Naive B cell (primary cell): ENCODE measurements at regions not wholly inside any gene's neighbourhood (a gene's known extent, or its start where the extent isn't known, plus 50 kb on each side); places are given as distances from the start of the nearest gene placed in this dataset.

Source experiments
- ATAC-seq, 2 donors: fragments of 150-1000 bp; cut with Tn5 transposase; 2 replicates each; pipeline ENCODE4 v1.10.0; 2021; ENCODE audit warnings: low read depth in 2 of 2, mild to moderate bottlenecking in 2 of 2, moderate library complexity in 2 of 2
- DNase-seq: peaks from one replicate; pipeline ENCODE4 v3.0.0; 2022
- H3K27ac Mint-ChIP-seq, 6 donors: one replicate each; pipeline ENCODE4 v1.8.0; 2020 to 2022; ENCODE audit warnings: mild to moderate bottlenecking in 6 of 6, mixed read lengths in 6 of 6, moderate library complexity in 5 of 6, inconsistent platforms in 2 of 6
- H3K27me3 Mint-ChIP-seq, 3 donors: one replicate each; pipeline ENCODE4 v1.8.0; 2021 to 2022; ENCODE audit warnings: mixed read lengths in 3 of 3, mild to moderate bottlenecking in 1 of 3
- H3K36me3 Mint-ChIP-seq, 2 donors: one replicate each; pipeline ENCODE4 v1.8.0; 2020 to 2022; ENCODE audit warnings: mixed read lengths in 2 of 2, inconsistent platforms in 1 of 2, mild to moderate bottlenecking in 1 of 2
- H3K4me1 Mint-ChIP-seq, 3 donors: one replicate each; pipeline ENCODE4 v1.8.0; 2020 to 2022; ENCODE audit warnings: mixed read lengths in 3 of 3, inconsistent platforms in 1 of 3, mild to moderate bottlenecking in 1 of 3, moderate library complexity in 1 of 3
- H3K4me3 Mint-ChIP-seq, 8 donors: one replicate each; pipeline ENCODE4 v1.8.0; 2020 to 2022; ENCODE audit warnings: mild to moderate bottlenecking in 8 of 8, mixed read lengths in 8 of 8, moderate library complexity in 8 of 8, inconsistent platforms in 2 of 8
- H3K9me3 Mint-ChIP-seq, 7 donors: one replicate each; pipeline ENCODE4 v1.8.0; 2020 to 2022; ENCODE audit warnings: mixed read lengths in 7 of 7, mild to moderate bottlenecking in 5 of 7, inconsistent platforms in 2 of 7, moderate library complexity in 1 of 7

- peaks cover 14 to 20% (median 17%) of the 10 kb centered on the region in 3 donors for H3K4me1 Mint-ChIP-seq
- H3K27ac Mint-ChIP-seq, result no peak overlapping the region
- DNase-seq, result no peak
- H3K9me3 Mint-ChIP-seq, result peaks cover 0 to 4% (median 0%) of the 10 kb centered on the region in 7 donors
- no peaks in the 10 kb centered on the region for H3K36me3 Mint-ChIP-seq
- peaks cover 46 to 61% (median 50%) of the 10 kb centered on the region in 3 donors for H3K27me3 Mint-ChIP-seq
- no peak for ATAC-seq
- H3K4me3 Mint-ChIP-seq, result no peak overlapping the region
Observed at GRCh38 chr17:77687417-77687816, 271.1 kb upstream of the TNRC6C start.

DNA sequence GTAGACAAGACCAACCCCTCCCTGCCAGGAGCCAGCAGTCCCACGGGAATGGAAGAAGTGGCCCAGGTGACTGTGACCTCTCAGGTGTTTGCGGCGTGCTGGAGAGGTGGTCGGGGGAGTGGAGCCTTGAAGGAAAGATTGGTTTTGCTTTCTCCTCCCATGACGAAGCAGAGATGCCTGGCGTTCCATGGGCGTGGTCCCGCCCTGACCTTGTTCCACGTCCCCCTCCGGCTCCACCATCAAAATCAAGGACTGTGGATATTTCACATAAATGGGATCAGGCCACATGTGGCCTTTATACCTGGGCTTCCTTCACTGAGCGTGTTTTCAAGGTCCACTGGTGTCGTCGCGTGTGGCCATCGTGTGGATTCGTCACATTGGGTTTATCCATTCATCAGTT lies 270.6 kb upstream of the TNRC6C start:
- Mint-ChIP-seq H3K4me3 (no peak overlapping the region), H3K27me3 (peaks cover 47 to 64% (median 54%) of the 10 kb centered on the region in 3 donors)

DNA sequence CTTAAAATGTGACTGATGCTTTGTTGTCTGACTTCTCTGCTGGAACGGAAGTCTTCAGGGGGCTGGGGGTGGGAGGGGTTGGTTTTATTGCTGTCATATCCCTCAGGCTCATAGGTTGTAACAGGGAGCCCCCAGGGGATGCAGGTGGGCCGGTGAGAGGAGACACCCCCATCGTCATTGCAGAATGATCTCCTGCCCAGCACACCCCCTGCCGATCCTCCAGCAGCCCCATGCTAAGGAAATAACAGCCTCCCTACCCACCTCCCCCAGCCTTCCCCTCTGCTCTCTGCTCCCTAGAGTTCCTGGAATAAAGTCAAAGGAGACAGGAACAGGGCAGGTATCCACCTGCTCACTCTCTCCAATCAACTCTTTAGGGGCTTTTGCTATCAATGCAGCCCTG lies 270.1 kb upstream of the TNRC6C start:
- Mint-ChIP-seq H3K9me3 (peaks cover 0 to 4% (median 0%) of the 10 kb centered on the region in 7 donors), H3K27ac (no peak overlapping the region), H3K4me1 (peaks cover 14 to 20% (median 17%) of the 10 kb centered on the region in 3 donors), H3K36me3 (no peaks in the 10 kb centered on the region), H3K27me3 (peaks cover 47 to 68% (median 58%) of the 10 kb centered on the region in 3 donors), H3K4me3 (no peak overlapping the region)
- no peak for ATAC-seq
- DNase-seq, result no peak

More for the DNA sequence above, 270.6 kb upstream of the TNRC6C start:
- Mint-ChIP-seq H3K36me3 (no peaks in the 10 kb centered on the region), H3K9me3 (peaks cover 0 to 4% (median 0%) of the 10 kb centered on the region in 7 donors), H3K4me1 (peaks cover 14 to 20% (median 17%) of the 10 kb centered on the region in 3 donors), H3K27ac (no peak overlapping the region)
- ATAC-seq (no peak), DNase-seq (no peak)

DNA sequence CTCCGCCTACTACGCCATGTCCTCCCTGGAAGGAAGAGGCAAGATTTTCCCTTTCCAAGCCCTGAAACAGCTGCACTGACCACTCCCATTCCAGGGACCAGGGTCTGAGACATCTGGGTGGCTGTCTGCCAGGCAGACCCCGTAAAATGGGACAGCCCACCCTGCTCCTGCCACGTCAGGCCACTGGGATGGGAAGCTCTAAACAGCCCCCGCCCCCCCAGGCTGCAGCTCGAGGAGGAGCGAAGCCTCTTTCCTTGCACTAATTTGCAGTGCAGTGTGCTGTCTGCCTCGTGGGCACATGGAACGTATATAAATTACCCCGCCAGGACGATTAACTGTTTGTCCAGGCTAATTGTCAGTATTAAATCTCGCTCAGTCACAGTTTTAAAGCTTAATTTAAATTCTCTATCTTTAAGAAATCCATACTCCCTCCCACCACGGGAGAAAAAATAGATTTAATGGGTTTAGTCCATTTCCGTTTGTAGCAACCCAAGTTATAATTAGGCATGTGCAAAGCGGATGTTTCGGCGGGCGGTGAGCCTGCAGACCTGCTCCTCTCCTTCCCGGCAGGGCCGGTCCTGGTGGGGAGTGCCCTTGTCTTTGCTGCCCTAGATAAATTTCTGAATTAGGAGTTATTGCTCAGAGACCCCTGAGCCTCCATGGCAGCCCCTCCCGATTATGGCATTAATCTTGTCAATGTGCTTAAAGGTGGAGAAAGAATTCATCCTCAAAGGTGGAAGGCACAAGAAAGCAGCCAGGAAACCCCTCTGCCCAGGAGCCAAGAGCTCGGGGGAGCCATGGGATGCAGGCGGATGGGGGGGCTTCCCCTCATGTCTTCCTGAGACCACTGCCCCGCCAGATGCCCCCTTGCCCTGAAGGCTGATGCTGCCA lies 268.0 kb upstream of the TNRC6C start:
- Mint-ChIP-seq H3K36me3 (no peaks in the 10 kb centered on the region), H3K4me1 (peaks cover 14 to 20% (median 17%) of the 10 kb centered on the region in 3 donors), H3K4me3 (peak overlapping the region; percentile 23 to 89 (median 74)), H3K9me3 (peaks cover 0 to 4% (median 0%) of the 10 kb centered on the region in 7 donors), H3K27me3 (peaks cover 53 to 73% (median 70%) of the 10 kb centered on the region in 3 donors), H3K27ac (peak overlapping the region in 1 of 6 donors; percentile 10)
- ATAC-seq (no peak), DNase-seq (no peak)

- Mint-ChIP-seq H3K27me3 (peaks cover 53 to 73% (median 70%) of the 10 kb centered on the region in 3 donors), H3K4me1 (peaks cover 10 to 20% (median 17%) of the 10 kb centered on the region in 3 donors), H3K36me3 (no peaks in the 10 kb centered on the region), H3K27ac (peak overlapping the region in 2 of 6 donors; percentile 29 to 87), H3K9me3 (no peaks in the 10 kb centered on the region), H3K4me3 (peak overlapping the region; percentile 23 to 89 (median 74))
- ATAC-seq (peak; percentile 56 to 59), DNase-seq (peak; percentile 3)
Observed at GRCh38 chr17:77691216-77692085, 267.1 kb upstream of the TNRC6C start.

DNA sequence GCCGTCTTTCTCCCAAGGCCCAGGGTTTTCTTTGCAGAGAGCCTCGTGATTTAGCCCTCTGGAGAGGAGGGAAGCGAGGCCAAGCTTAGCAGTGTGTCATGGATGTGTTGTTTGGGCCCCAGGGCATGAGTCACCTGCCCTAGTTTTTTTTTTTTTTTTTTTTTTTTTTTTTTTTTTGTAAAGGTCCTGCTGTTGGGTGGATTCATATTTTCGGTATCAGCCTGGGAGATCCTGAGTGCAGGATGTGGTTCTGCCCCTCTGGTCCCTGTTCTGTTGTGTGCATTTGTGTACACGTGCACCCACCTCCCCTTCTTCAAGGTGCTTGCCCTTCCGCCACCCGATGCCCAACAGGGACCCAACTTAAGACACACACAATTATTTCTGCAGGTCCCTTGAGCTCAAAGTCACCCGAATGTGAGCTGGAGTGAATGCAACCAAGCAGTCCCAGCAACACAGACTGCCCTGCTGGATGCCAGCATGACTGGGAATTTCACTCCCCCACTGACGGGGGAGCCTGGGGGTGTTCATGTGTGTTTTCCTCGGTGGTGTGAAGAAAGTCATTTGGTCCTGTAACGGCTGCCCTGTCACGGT lies 265.8 kb upstream of the TNRC6C start:
- no peak overlapping the region for H3K27ac Mint-ChIP-seq
- peaks cover 49 to 76% (median 74%) of the 10 kb centered on the region in 3 donors for H3K27me3 Mint-ChIP-seq
- H3K9me3 Mint-ChIP-seq, result no peaks in the 10 kb centered on the region
- ATAC-seq (no peak), DNase-seq (no peak)
- peaks cover 12 to 20% (median 17%) of the 10 kb centered on the region in 3 donors for H3K4me1 Mint-ChIP-seq
- H3K4me3 Mint-ChIP-seq, result peak overlapping the region in 1 of 8 donors; percentile 22
- H3K36me3 Mint-ChIP-seq, result no peaks in the 10 kb centered on the region

GRCh38 chr17:77693301-77693700 lies 265.2 kb upstream of the TNRC6C start:
- H3K27me3 Mint-ChIP-seq, result peaks cover 50 to 78% (median 74%) of the 10 kb centered on the region in 3 donors
- no peaks in the 10 kb centered on the region for H3K36me3 Mint-ChIP-seq
- no peak for ATAC-seq
- H3K27ac Mint-ChIP-seq, result no peak overlapping the region
- H3K4me3 Mint-ChIP-seq, result no peak overlapping the region
- no peak for DNase-seq
- H3K9me3 Mint-ChIP-seq, result no peaks in the 10 kb centered on the region
- peaks cover 12 to 20% (median 17%) of the 10 kb centered on the region in 3 donors for H3K4me1 Mint-ChIP-seq

- Mint-ChIP-seq H3K27ac (peak overlapping the region in 1 of 6 donors; percentile 63), H3K4me1 (peaks cover 12 to 20% (median 17%) of the 10 kb centered on the region in 3 donors), H3K4me3 (peak overlapping the region in 1 of 8 donors; percentile 41), H3K36me3 (no peaks in the 10 kb centered on the region), H3K9me3 (no peaks in the 10 kb centered on the region), H3K27me3 (peaks cover 55 to 83% (median 76%) of the 10 kb centered on the region in 3 donors)
- DNase-seq (no peak), ATAC-seq (no peak)
Observed at GRCh38 chr17:77693776-77694175, 264.7 kb upstream of the TNRC6C start.

DNA sequence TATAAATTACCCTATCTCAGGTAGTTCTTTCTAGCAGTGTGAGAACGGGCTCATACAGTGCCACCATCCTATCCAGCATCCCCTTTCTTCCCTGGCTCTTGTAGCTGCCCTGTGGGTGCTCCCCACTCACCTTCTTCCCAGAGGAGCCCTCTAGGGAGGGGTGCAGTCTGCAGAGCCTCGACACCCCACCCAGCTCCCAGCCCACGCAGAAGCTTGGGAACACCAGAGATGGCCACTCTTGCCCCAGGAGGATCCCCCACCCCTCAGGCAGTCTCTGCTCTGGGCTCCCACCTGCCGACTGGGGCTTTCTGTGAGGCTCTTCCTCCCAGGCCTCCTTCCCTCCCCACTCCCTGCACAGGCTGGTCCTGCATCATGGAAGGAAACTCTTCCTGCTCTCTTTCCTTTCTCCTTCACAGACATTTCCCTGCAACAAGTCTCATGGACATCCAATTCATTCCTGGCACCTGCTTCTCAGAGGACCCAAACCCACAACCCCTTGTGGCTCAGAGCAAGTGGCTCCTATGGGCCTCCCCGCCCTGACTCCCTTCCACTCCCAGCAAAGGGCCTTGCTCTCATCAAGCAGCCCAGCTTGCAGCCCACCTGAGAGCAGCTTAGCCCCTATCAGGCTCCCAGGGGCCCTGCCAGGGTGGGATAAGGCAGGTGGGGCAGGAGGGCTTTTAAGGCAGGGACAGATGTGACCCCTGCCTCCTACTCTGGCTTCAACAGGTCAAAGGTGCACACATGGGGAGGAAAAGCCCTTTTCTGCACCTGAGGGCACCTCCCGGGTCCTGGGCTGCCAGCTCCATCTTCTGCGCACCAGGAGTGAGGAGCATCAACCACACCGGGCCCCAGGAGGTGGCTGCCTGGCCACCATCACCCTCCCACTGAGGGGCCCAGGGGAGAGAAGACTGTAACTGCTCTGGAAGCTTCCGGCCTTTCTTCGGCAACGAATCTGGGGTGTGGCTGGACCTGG lies 263.8 kb upstream of the TNRC6C start:
- no peak for DNase-seq
- H3K27ac Mint-ChIP-seq, result no peak overlapping the region
- H3K9me3 Mint-ChIP-seq, result no peaks in the 10 kb centered on the region
- H3K4me1 Mint-ChIP-seq, result peaks cover 12 to 20% (median 17%) of the 10 kb centered on the region in 3 donors
- ATAC-seq, result no peak
- peaks cover 59 to 87% (median 81%) of the 10 kb centered on the region in 3 donors for H3K27me3 Mint-ChIP-seq
- H3K36me3 Mint-ChIP-seq, result no peaks in the 10 kb centered on the region
- no peak overlapping the region for H3K4me3 Mint-ChIP-seq

GRCh38 chr17:77695386-77695785 lies 263.1 kb upstream of the TNRC6C start:
- Mint-ChIP-seq H3K4me3 (no peak overlapping the region), H3K27me3 (peaks cover 57 to 85% (median 81%) of the 10 kb centered on the region in 3 donors), H3K9me3 (peaks cover 0 to under 1% (median 0%) of the 10 kb centered on the region in 7 donors), H3K4me1 (peaks cover 12 to 17% (median 13%) of the 10 kb centered on the region in 3 donors), H3K36me3 (no peaks in the 10 kb centered on the region), H3K27ac (no peak overlapping the region)
- DNase-seq, result no peak
- ATAC-seq, result no peak

GRCh38 chr17:77696151-77696720 lies 262.3 kb upstream of the TNRC6C start:
- no peak overlapping the region for H3K27ac Mint-ChIP-seq
- no peak for DNase-seq
- peaks cover 0 to 8% (median 4%) of the 10 kb centered on the region in 7 donors for H3K9me3 Mint-ChIP-seq
- H3K36me3 Mint-ChIP-seq, result peaks cover 0 to 2% of the 10 kb centered on the region in 2 donors
- H3K4me3 Mint-ChIP-seq, result no peak overlapping the region
- peaks cover 5 to 9% (median 8%) of the 10 kb centered on the region in 3 donors for H3K4me1 Mint-ChIP-seq
- no peak for ATAC-seq
- H3K27me3 Mint-ChIP-seq, result peaks cover 53 to 89% (median 78%) of the 10 kb centered on the region in 3 donors
